GM12891 (cell line): ENCODE measurements at regions not wholly inside any gene's neighbourhood (a gene's known extent, or its start where the extent isn't known, plus 50 kb on each side); places are given as distances from the start of the nearest gene placed in this dataset.

ENCODE experiments used
- PAX5 ChIP-seq: IDR thresholded peaks from 2 replicates; pipeline ENCODE4 v1.6.1; 2011; ENCODE audit warnings: low read length, moderate library complexity, mild to moderate bottlenecking; ENCODE audit not compliant: insufficient read depth, severe bottlenecking
- POLR2A ChIP-seq: IDR thresholded peaks from 2 replicates; pipeline ENCODE4 v1.6.1; 2011; ENCODE audit warnings: low read depth, low read length, control low read depth
- POLR2AphosphoS5 ChIP-seq: IDR thresholded peaks from 2 replicates; pipeline ENCODE4 v1.6.1; 2011; ENCODE audit warnings: low read depth, low read length, control low read depth
- POU2F2 ChIP-seq: IDR thresholded peaks from 2 replicates; pipeline ENCODE4 v1.6.1; 2011; ENCODE audit warnings: low read depth, mild to moderate bottlenecking, control low read depth, low read length, moderate library complexity
- SPI1 ChIP-seq: IDR thresholded peaks from 2 replicates; pipeline ENCODE4 v1.6.1; 2011; ENCODE audit warnings: low read depth, low read length, control low read depth
- TAF1 ChIP-seq: IDR thresholded peaks from 2 replicates; pipeline ENCODE4 v1.6.1; 2011; ENCODE audit warnings: low read depth, low read length, control low read depth

- TF ChIP-seq TAF1 (no peak), POLR2AphosphoS5 (no peak), POLR2A (no peak), SPI1 (no peak), POU2F2 (no peak), PAX5 (no peak)
Measured at GRCh38 chrX:113828470-113828869, 755.4 kb upstream of the HTR2C start.
